IMR-90 (cell line): ENCODE measurements at regions not wholly inside any gene's neighbourhood (a gene's known extent, or its start where the extent isn't known, plus 50 kb on each side); places are given as distances from the start of the nearest gene placed in this dataset.

ENCODE experiments used
- ATAC-seq: fragments of 200-7000 bp; cut with Tn5 transposase; 2 replicates; pipeline ENCODE4 v1.9.1; 2020; ENCODE audit warnings: low read depth, mild to moderate bottlenecking, moderate library complexity
- BruUV-seq: library from RNA; stranded (reverse); fragments of 400-500 nt; replicated peaks from 2 replicates; lab custom pipeline; 2021; lab: Mats Ljungman, UMichigan
- CTCF ChIA-PET: fragments of 300-600 bp; formaldehyde crosslinking; extraction: SDS; loops from one replicate; lab custom pipeline; 2021; ENCODE audit warnings: antibody characterized with exemption; lab: Yijun Ruan, JAX
- POLR2A ChIA-PET: fragments of 300-600 bp; sonication (Branson Sonifier 250); formaldehyde crosslinking; loops from one replicate; lab custom pipeline; 2022; ENCODE audit warnings: antibody characterized with exemption; ENCODE audit not compliant: unreplicated experiment; lab: Charles Lee
- DNase-seq: peaks from one replicate; pipeline ENCODE4 v3.0.0; 2013
- H2AFZ ChIP-seq: replicated peaks from 2 replicates; pipeline ENCODE3; 2013; ENCODE audit warnings: low read length, mild to moderate bottlenecking; ENCODE audit not compliant: poor library complexity
- H2AK5ac ChIP-seq: 2 replicates; pipeline ENCODE4 v1.6.1; 2013; ENCODE audit warnings: low read depth, low read length, inconsistent platforms
- H2AK9ac ChIP-seq: replicated peaks from 2 replicates; pipeline ENCODE3; 2013; ENCODE audit warnings: mild to moderate bottlenecking, low read depth, low read length, moderate library complexity; ENCODE audit not compliant: poor library complexity
- H2BK120ac ChIP-seq: 2 replicates; pipeline ENCODE4 v1.6.1; 2013; ENCODE audit warnings: low read depth, low read length, inconsistent platforms
- H2BK15ac ChIP-seq: 3 replicates; pipeline ENCODE4 v1.6.1; 2013; ENCODE audit warnings: low read depth, low read length, inconsistent platforms
- H2BK20ac ChIP-seq: 2 replicates; pipeline ENCODE4 v1.6.1; 2013; ENCODE audit warnings: low read depth, mild to moderate bottlenecking, inconsistent platforms, low read length, moderate library complexity
- H2BK5ac ChIP-seq: 2 replicates; pipeline ENCODE4 v1.6.1; 2013; ENCODE audit warnings: mild to moderate bottlenecking, low read depth, low read length, inconsistent platforms; ENCODE audit not compliant: poor library complexity, severe bottlenecking
- H3K14ac ChIP-seq: replicated peaks from 2 replicates; pipeline ENCODE4 v1.6.1; 2013; ENCODE audit warnings: low read depth, low read length, inconsistent platforms
- H3K18ac ChIP-seq: 2 replicates; pipeline ENCODE4 v1.6.1; 2013; ENCODE audit warnings: low read depth, low read length, control low read depth
- H3K23ac ChIP-seq: 2 replicates; pipeline ENCODE4 v1.6.1; 2013; ENCODE audit warnings: low read depth, low read length, inconsistent platforms
- H3K27ac ChIP-seq: 2 replicates; pipeline ENCODE4 v1.5.1; 2013; ENCODE audit warnings: mild to moderate bottlenecking, control low read depth, low read length; ENCODE audit not compliant: insufficient read depth
- H3K27me3 ChIP-seq: 2 replicates; pipeline ENCODE4 v1.6.1; 2013; ENCODE audit warnings: low read length; ENCODE audit not compliant: control insufficient read depth, insufficient read depth
- H3K36me3 ChIP-seq: 2 replicates; pipeline ENCODE4 v1.6.1; 2013; ENCODE audit warnings: low read length, mixed read lengths; ENCODE audit not compliant: control insufficient read depth, insufficient read depth
- H3K4ac ChIP-seq: 2 replicates; pipeline ENCODE4 v1.6.1; 2013; ENCODE audit warnings: low read depth, low read length, inconsistent platforms
- H3K4me1 ChIP-seq: 2 replicates; pipeline ENCODE4 v1.6.1; 2013; ENCODE audit warnings: low read length, mixed read lengths; ENCODE audit not compliant: control insufficient read depth, insufficient read depth
- H3K4me2 ChIP-seq: 2 replicates; pipeline ENCODE4 v1.6.1; 2013; ENCODE audit warnings: low read depth, mild to moderate bottlenecking, control low read depth, low read length, moderate library complexity
- H3K4me3 ChIP-seq: 2 replicates; pipeline ENCODE4 v1.5.1; 2013; ENCODE audit warnings: low read depth, mild to moderate bottlenecking, control low read depth, low read length, moderate library complexity; ENCODE audit not compliant: insufficient read depth
- H3K56ac ChIP-seq: 2 replicates; pipeline ENCODE4 v1.6.1; 2013; ENCODE audit warnings: low read length, inconsistent platforms; ENCODE audit not compliant: insufficient read depth; ENCODE audit errors: extremely low read depth
- H3K79me1 ChIP-seq, 2 experiments: 2 replicates each; pipeline ENCODE4 v1.6.1; 2013; ENCODE audit warnings: low read length in 2 of 2, inconsistent platforms in 1 of 2, low read depth in 1 of 2
- H3K9ac ChIP-seq: 2 replicates; pipeline ENCODE4 v1.6.1; 2013; ENCODE audit warnings: low read depth, low read length, control low read depth
- H3K9me1 ChIP-seq: 2 replicates; pipeline ENCODE4 v1.6.1; 2013; ENCODE audit warnings: low read length, inconsistent platforms; ENCODE audit not compliant: insufficient read depth
- H3K9me3 ChIP-seq: 2 replicates; pipeline ENCODE4 v1.6.1; 2013; ENCODE audit warnings: low read length; ENCODE audit not compliant: control insufficient read depth, insufficient read depth
- H4K20me1 ChIP-seq: 2 replicates; pipeline ENCODE4 v1.6.1; 2013; ENCODE audit warnings: low read length, inconsistent platforms; ENCODE audit not compliant: insufficient read depth
- H4K5ac ChIP-seq: 2 replicates; pipeline ENCODE4 v1.6.1; 2013; ENCODE audit warnings: mild to moderate bottlenecking, low read depth, low read length, control low read depth
- H4K8ac ChIP-seq, 2 experiments: 2 replicates each; pipeline ENCODE4 v1.6.1; 2013; ENCODE audit warnings: low read depth in 2 of 2, low read length in 2 of 2, control low read depth in 1 of 2, inconsistent platforms in 1 of 2
- H4K91ac ChIP-seq: 2 replicates; pipeline ENCODE4 v1.6.1; 2013; ENCODE audit warnings: low read depth, low read length, inconsistent platforms; ENCODE audit not compliant: insufficient read depth
- BHLHE40 ChIP-seq: fragments of 150-350 bp; IDR thresholded peaks from 2 replicates; pipeline ENCODE4 v1.6.1; 2016; ENCODE audit warnings: mild to moderate bottlenecking, low read depth, low read length
- CEBPB ChIP-seq: IDR thresholded peaks from 2 replicates; pipeline ENCODE4 v1.6.1; 2012; ENCODE audit warnings: low read depth, low read length, improper control_type of control experiment
- CHD1 ChIP-seq: IDR thresholded peaks from 2 replicates; pipeline ENCODE4 v1.6.1; 2012; ENCODE audit warnings: low read depth, low read length, improper control_type of control experiment
- FOS ChIP-seq: fragments of 150-350 bp; IDR thresholded peaks from 2 replicates; pipeline ENCODE4 v1.6.1; 2016; ENCODE audit warnings: low read depth, low read length
- MAFK ChIP-seq: IDR thresholded peaks from 2 replicates; pipeline ENCODE4 v1.6.1; 2012; ENCODE audit warnings: low read depth, low read length, improper control_type of control experiment
- MAZ ChIP-seq: IDR thresholded peaks from 2 replicates; pipeline ENCODE4 v1.6.1; 2012; ENCODE audit warnings: low read depth, mild to moderate bottlenecking, low read length, improper control_type of control experiment, moderate library complexity, borderline replicate concordance
- MXI1 ChIP-seq: IDR thresholded peaks from 2 replicates; pipeline ENCODE4 v1.6.1; 2012; ENCODE audit warnings: low read depth, mild to moderate bottlenecking, low read length, moderate library complexity, borderline replicate concordance
- NFE2L2 ChIP-seq: fragments of 150-350 bp; IDR thresholded peaks from 2 replicates; pipeline ENCODE4 v1.6.1; 2016; ENCODE audit warnings: low read depth, mild to moderate bottlenecking, low read length
- POLR2A ChIP-seq: IDR thresholded peaks from 2 replicates; pipeline ENCODE4 v1.6.1; 2012; ENCODE audit warnings: mild to moderate bottlenecking, low read depth, low read length
- RAD21 ChIP-seq: IDR thresholded peaks from 2 replicates; pipeline ENCODE4 v1.6.1; 2012; ENCODE audit warnings: low read length, improper control_type of control experiment
- RCOR1 ChIP-seq: IDR thresholded peaks from 2 replicates; pipeline ENCODE4 v1.6.1; 2012; ENCODE audit warnings: mild to moderate bottlenecking, low read length, improper control_type of control experiment; ENCODE audit not compliant: insufficient replicate concordance
- RFX5 ChIP-seq: IDR thresholded peaks from 2 replicates; pipeline ENCODE4 v1.8.0; 2012; ENCODE audit warnings: low read depth, mild to moderate bottlenecking, low read length, moderate library complexity
- SMC3 ChIP-seq: fragments of 150-350 bp; IDR thresholded peaks from 2 replicates; pipeline ENCODE4 v1.6.1; 2016; ENCODE audit warnings: low read depth, mild to moderate bottlenecking, antibody characterized with exemption, low read length, moderate library complexity
- WGBS, 2 experiments: methylation state at CpG; one replicate each; pipeline versions ENCODE4 v1.1.5 to v1.1.7; 2013; ENCODE audit warnings: missing lambda C conversion rate in 2 of 2; ENCODE audit not compliant: insufficient read length in 1 of 2; ENCODE audit errors: extremely low coverage in 2 of 2; 5-methylcytosine and 5-hydroxymethylcytosine counted together
- dilution Hi-C: fragments of 300-500 bp; cut with HindIII; formaldehyde crosslinking; loops from one replicate; pipeline ENCODE4 v1.14.3; 2018; ENCODE audit warnings: low sequenced_read_pairs; ENCODE audit not compliant: unreplicated experiment
- in situ Hi-C: fragments of 300-500 bp; cut with MboI; formaldehyde crosslinking; loops from 3 replicates; pipeline ENCODE4 v1.14.3; 2019; ENCODE audit warnings: low sequenced_read_pairs, inconsistent platforms, mixed read lengths
- intact Hi-C: fragments of 100-400 bp; cut with micrococcal nuclease; formaldehyde crosslinking; loops from 2 replicates; pipeline ENCODE4 v1.10.0; 2022
- TF ChIP-seq, protein P1 (sequence below): conservative IDR thresholded peaks from 2 replicates; pipeline ENCODE4 v1.5.1; 2012; ENCODE audit warnings: mild to moderate bottlenecking, low read depth, low read length, improper control_type of control experiment
- TF ChIP-seq, protein P2 (sequence below): fragments of 150-350 bp; IDR thresholded peaks from 2 replicates; pipeline ENCODE4 v1.6.1; 2016; ENCODE audit warnings: low read depth, mild to moderate bottlenecking, low read length, moderate library complexity, borderline replicate concordance
- TF ChIP-seq, protein P3 (sequence below): fragments of 150-350 bp; IDR thresholded peaks from 2 replicates; pipeline ENCODE4 v1.6.1; 2017; ENCODE audit warnings: mild to moderate bottlenecking, antibody characterized with exemption, low read length, low read depth

DNA sequence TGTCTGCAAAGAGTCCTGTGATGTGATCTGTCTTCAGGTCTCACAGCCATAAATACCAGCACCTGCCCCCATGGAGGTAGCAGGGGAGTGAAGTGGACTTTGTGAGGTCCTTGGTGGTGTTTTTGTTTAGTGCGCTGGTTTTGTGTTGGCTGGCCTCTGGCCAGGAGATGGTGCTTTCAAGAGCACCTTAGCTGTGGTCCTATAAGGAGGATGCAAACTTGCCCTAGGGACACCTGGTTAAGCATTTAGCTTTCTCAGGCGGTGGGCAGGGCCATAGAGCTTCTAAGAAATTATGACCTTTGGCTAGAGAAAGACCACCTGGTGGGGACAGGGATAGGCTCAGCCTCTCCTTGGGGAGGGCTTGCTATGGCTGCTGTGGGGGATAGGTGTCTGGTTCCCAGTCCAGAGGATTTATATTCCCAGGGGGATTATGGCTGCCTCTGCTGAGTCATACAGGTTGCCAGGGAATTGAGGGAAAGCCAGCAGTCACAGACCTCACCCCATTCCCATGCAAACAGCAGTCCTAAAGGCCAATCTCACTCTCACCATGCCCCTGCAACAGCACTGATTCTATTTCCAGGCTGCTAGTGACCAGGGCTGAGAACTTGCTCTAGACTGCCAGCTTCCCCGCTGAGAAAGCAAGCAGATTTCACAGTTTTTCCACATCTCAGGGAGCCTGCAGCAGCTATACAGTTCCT is 259.3 kb downstream of the TFAP2B start:
- in situ Hi-C loops = no loop called here
- no peak overlapping the region for H2AK9ac ChIP-seq
- no peak overlapping the region for H4K8ac ChIP-seq
- H3K79me1 ChIP-seq = no peaks in the 10 kb centered on the region
- BruUV-seq = no TSS peak
- intact Hi-C loops = no loop called here
- no peaks in the 10 kb centered on the region for H3K9me1 ChIP-seq
- dilution Hi-C loops = no loop called here
- no peaks in the 10 kb centered on the region for H3K27me3 ChIP-seq
- ATAC-seq (no peak), DNase-seq (no peak)
- H3K4ac ChIP-seq = no peak overlapping the region
- H3K56ac ChIP-seq = no peak overlapping the region
- WGBS, 2 experiments = no CpG with 5 or more reads among the region's 3 CpGs
- no peak overlapping the region for H4K91ac ChIP-seq
- H3K9me3 ChIP-seq = peaks cover 10% of the 10 kb centered on the region
- H3K9ac ChIP-seq = no peak overlapping the region
- no peak overlapping the region for H3K18ac ChIP-seq
- no peak overlapping the region for H2BK20ac ChIP-seq
- H2AK5ac ChIP-seq = no peak overlapping the region
- no peaks in the 10 kb centered on the region for H3K36me3 ChIP-seq
- ChIA-PET POLR2A (no interaction called here), CTCF (no interaction called here)
- H3K4me2 ChIP-seq = no peak overlapping the region
- no peaks in the 10 kb centered on the region for H3K4me1 ChIP-seq
- H3K27ac ChIP-seq = no peak overlapping the region
- no peak overlapping the region for H3K14ac ChIP-seq
- no peaks in the 10 kb centered on the region for H4K20me1 ChIP-seq
- no peak overlapping the region for H3K4me3 ChIP-seq
- no peak overlapping the region for H2BK5ac ChIP-seq
- H2BK15ac ChIP-seq = no peak overlapping the region
- H2BK120ac ChIP-seq = no peak overlapping the region
- H2AFZ ChIP-seq = no peak overlapping the region
- no peak overlapping the region for H3K23ac ChIP-seq
- no peak for TF ChIP-seq MAZ
- no peak for TF ChIP-seq FOS
- no peak for TF ChIP-seq POLR2A
- TF ChIP-seq, protein P1, sequence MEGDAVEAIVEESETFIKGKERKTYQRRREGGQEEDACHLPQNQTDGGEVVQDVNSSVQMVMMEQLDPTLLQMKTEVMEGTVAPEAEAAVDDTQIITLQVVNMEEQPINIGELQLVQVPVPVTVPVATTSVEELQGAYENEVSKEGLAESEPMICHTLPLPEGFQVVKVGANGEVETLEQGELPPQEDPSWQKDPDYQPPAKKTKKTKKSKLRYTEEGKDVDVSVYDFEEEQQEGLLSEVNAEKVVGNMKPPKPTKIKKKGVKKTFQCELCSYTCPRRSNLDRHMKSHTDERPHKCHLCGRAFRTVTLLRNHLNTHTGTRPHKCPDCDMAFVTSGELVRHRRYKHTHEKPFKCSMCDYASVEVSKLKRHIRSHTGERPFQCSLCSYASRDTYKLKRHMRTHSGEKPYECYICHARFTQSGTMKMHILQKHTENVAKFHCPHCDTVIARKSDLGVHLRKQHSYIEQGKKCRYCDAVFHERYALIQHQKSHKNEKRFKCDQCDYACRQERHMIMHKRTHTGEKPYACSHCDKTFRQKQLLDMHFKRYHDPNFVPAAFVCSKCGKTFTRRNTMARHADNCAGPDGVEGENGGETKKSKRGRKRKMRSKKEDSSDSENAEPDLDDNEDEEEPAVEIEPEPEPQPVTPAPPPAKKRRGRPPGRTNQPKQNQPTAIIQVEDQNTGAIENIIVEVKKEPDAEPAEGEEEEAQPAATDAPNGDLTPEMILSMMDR = no peak
- no peak for TF ChIP-seq RFX5
- TF ChIP-seq SMC3 = no peak
- TF ChIP-seq MAFK = no peak
- TF ChIP-seq NFE2L2 = no peak
- TF ChIP-seq, protein P2, sequence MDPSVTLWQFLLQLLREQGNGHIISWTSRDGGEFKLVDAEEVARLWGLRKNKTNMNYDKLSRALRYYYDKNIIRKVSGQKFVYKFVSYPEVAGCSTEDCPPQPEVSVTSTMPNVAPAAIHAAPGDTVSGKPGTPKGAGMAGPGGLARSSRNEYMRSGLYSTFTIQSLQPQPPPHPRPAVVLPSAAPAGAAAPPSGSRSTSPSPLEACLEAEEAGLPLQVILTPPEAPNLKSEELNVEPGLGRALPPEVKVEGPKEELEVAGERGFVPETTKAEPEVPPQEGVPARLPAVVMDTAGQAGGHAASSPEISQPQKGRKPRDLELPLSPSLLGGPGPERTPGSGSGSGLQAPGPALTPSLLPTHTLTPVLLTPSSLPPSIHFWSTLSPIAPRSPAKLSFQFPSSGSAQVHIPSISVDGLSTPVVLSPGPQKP = no peak
- no peak for TF ChIP-seq CHD1
- TF ChIP-seq, protein P3, sequence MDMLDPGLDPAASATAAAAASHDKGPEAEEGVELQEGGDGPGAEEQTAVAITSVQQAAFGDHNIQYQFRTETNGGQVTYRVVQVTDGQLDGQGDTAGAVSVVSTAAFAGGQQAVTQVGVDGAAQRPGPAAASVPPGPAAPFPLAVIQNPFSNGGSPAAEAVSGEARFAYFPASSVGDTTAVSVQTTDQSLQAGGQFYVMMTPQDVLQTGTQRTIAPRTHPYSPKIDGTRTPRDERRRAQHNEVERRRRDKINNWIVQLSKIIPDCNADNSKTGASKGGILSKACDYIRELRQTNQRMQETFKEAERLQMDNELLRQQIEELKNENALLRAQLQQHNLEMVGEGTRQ = no peak
- no peak for TF ChIP-seq MXI1
- TF ChIP-seq BHLHE40 = no peak
- TF ChIP-seq CEBPB = no peak
- TF ChIP-seq RAD21 = no peak
- no peak for TF ChIP-seq RCOR1
- no peak overlapping the region for H4K5ac ChIP-seq
